ENCODE measurements at regions not wholly inside any gene's neighbourhood (a gene's known extent, or its start where the extent isn't known, plus 50 kb on each side); places are given as distances from the start of the nearest gene placed in this dataset.

GRCh38 chr12:9337656-9338055 is 129.5 kb upstream of the PZP start:
- no peak for TF ChIP-seq PAX5 (IDR thresholded peaks at IDR 0.05; ENCODE audit: insufficient read depth, low read length, severe bottlenecking)
- no peak for TF ChIP-seq POLR2A (IDR thresholded peaks at IDR 0.05; ENCODE audit: low read depth, low read length)
- TF ChIP-seq POLR2AphosphoS5 (IDR thresholded peaks at IDR 0.05; ENCODE audit: low read depth, low read length): no peak
